RWPE2 (cell line): ENCODE measurements at regions not wholly inside any gene's neighbourhood (a gene's known extent, or its start where the extent isn't known, plus 50 kb on each side); places are given as distances from the start of the nearest gene placed in this dataset.
"Not testable (repeated sequence)": the region's sequence is repeated elsewhere in the genome, so short reads cannot be mapped to it uniquely, and the experiment has no call there.

Experiments used
- ATAC-seq: fragments of 200-7000 bp; cut with Tn5 transposase; 3 replicates; pipeline ENCODE4 v1.9.1; 2021; ENCODE audit warnings: low read depth
- DNase-seq: peaks from one replicate; pipeline ENCODE4 v3.0.0-alpha.2; 2020; ENCODE audit warnings: low spot score
- H3K27ac ChIP-seq: fragments of 450-650 bp; 2 replicates; pipeline ENCODE4 v1.5.1; 2017; ENCODE audit warnings: mild to moderate bottlenecking; ENCODE audit not compliant: poor library complexity, severe bottlenecking
- H3K27me3 ChIP-seq: fragments of 250-450 bp; sonication (Bioruptor Pico); 2 replicates; pipeline ENCODE4 v1.5.1; 2021; ENCODE audit warnings: mild to moderate bottlenecking, moderate library complexity; ENCODE audit not compliant: insufficient read depth, poor library complexity, severe bottlenecking
- H3K36me3 ChIP-seq: fragments of 250-450 bp; sonication (Bioruptor Pico); 2 replicates; pipeline ENCODE4 v1.5.1; 2020; ENCODE audit warnings: low read depth, mild to moderate bottlenecking, moderate library complexity
- H3K4me1 ChIP-seq: fragments of 250-450 bp; sonication (Bioruptor Pico); 2 replicates; pipeline ENCODE4 v1.5.1; 2021; ENCODE audit warnings: mild to moderate bottlenecking, moderate library complexity; ENCODE audit not compliant: insufficient read depth, poor library complexity, severe bottlenecking
- H3K4me3 ChIP-seq: fragments of 250-450 bp; sonication (Bioruptor Pico); 2 replicates; pipeline ENCODE4 v1.5.1; 2021; ENCODE audit warnings: mild to moderate bottlenecking, moderate library complexity; ENCODE audit not compliant: severe bottlenecking
- H3K9me3 ChIP-seq: fragments of 250-450 bp; sonication (Bioruptor Pico); 2 replicates; pipeline ENCODE4 v1.5.1; 2021; ENCODE audit warnings: mild to moderate bottlenecking, moderate library complexity; ENCODE audit not compliant: severe bottlenecking
- TF ChIP-seq, protein P1 (sequence below): fragments of 450-650 bp; IDR thresholded peaks from one replicate; pipeline ENCODE4 v1.5.1; 2017; ENCODE audit warnings: mild to moderate bottlenecking, moderate library complexity; ENCODE audit not compliant: poor library complexity, severe bottlenecking

DNA sequence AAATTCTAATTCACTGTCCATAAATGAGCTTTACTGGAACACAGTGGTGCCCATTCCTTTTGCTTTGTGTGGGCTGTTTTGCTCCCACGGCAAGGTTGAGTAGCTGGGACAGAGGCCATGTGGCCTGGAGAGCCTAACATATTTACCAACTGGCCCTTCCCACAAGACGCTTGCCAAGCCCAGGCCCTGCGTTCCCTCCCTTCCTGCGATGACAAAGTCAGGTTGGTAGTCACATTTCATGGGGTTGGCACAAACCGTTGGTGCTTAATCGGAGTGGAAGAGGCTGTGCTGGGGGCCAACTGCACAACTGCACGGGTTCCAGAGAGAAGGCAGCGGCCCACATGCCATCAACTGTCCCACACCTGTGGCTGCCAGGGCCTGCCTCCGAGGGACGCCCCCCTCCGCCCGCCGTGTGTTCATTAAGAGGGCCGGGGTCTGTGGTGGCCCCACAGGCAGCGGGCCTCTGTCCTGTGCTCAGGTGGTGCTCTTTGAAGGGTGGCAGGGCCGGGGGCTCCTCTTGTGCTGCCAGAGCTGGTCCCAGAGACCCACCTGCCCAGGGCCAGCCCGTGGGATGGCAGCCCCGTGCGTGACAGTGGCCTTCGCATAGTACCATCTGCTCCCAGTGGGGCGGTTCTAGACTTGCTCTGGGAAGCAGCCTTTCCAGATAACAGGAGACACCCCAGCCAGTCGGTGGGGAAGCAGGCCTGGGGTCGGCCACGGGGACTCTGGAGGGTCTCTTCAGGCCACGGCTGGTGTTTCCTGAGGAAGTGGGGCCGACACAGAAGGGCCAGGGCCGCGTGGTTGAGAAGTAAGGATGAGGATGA lies 81.5 kb upstream of the CLDN5 start:
- no peaks in the 10 kb centered on the region for H3K9me3 ChIP-seq
- H3K4me1 ChIP-seq, result peaks cover 19% of the 10 kb centered on the region
- H3K27me3 ChIP-seq, result no peaks in the 10 kb centered on the region
- H3K36me3 ChIP-seq, result no peaks in the 10 kb centered on the region
- DNase-seq, result no peak
- no peak overlapping the region for H3K27ac ChIP-seq
- no peak for ATAC-seq
- TF ChIP-seq, protein P1, sequence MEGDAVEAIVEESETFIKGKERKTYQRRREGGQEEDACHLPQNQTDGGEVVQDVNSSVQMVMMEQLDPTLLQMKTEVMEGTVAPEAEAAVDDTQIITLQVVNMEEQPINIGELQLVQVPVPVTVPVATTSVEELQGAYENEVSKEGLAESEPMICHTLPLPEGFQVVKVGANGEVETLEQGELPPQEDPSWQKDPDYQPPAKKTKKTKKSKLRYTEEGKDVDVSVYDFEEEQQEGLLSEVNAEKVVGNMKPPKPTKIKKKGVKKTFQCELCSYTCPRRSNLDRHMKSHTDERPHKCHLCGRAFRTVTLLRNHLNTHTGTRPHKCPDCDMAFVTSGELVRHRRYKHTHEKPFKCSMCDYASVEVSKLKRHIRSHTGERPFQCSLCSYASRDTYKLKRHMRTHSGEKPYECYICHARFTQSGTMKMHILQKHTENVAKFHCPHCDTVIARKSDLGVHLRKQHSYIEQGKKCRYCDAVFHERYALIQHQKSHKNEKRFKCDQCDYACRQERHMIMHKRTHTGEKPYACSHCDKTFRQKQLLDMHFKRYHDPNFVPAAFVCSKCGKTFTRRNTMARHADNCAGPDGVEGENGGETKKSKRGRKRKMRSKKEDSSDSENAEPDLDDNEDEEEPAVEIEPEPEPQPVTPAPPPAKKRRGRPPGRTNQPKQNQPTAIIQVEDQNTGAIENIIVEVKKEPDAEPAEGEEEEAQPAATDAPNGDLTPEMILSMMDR, result no peak
- no peak overlapping the region for H3K4me3 ChIP-seq

DNA sequence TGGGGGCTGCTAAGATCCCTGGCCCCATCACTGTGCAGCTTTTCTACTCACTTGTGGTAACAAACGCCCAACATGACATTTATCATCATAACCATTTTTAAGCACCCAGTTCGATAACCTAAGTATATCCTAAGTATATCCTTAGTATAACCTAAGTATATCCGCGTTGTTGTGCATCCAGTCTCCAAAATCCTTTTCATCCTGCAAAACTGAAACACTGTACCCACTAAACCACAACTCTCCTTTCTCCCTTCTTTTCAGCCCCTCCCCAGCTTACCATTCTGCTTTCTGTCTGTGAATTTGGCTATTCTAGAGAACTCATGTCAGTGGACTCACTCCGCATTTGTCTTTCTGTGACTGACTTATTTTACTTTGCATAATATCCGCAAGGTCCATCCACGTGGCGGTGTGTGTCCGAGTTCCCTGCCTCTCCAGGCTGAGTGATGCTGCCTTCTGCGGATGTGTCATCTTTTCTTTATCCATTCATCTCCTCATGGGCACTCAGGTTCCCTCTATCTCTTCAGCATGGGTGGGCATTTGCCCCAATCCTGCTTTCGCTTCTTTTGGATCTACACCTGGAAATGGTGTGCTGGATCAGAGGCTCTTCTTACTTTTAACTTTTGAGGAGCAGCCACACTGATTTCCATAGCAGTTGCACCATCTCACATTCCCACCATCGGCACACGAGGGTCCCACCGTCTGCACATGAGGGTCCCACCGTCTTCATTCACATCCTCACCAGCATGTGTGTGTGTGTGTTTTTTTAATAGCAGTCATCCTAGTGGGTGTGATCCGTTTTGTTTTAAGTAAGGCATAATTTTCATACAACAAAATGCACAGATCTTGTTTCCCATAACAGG lies 82.4 kb upstream of the CLDN5 start:
- Histone ChIP-seq H3K27ac (peak overlapping the region; percentile 1), H3K9me3 (no peaks in the 10 kb centered on the region), H3K4me1 (peaks cover 19% of the 10 kb centered on the region), H3K4me3 (no peak overlapping the region), H3K36me3 (no peaks in the 10 kb centered on the region), H3K27me3 (no peaks in the 10 kb centered on the region)
- TF ChIP-seq, protein P1, result no peak
- ATAC-seq, result no peak
- DNase-seq, result no peak

DNA sequence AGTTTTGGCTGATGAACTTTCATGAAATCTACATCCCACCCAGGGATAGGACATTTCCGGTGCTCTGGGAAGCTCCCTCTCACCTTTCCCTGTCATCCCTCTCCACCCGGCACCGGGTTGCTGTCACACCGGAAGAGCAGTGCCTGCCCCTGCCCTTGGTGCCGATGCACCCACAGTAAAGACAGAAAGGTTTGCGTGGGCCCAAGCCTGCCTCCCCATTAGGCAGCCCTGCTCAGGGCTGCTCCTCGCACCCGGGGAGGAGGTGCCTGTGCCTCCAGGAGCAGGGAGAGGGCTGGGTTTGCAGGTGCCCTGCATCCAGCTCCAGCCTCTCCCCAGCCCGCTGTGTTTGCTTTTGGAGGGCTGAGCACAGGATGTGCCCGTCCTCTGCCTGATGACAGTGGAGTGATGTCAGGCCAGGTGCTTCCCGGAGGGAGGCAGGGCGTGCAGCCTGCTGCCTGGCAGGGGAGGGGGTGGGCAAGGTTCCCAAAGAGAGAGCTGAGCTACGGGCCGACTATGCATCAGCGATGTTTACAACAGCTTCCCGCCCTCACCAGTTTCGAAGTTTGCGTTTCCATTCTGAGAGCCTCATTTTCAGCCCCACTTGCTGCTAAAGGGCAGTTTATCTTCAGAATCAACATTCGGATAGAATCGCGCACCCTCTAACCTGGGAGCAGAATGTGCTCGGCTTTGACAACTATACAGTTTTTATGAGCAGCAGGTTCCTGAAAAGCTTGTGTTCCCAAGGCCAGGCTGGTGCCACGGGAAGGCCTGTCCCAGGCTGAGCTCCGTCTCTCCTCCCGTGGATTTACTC lies 83.2 kb upstream of the CLDN5 start:
- TF ChIP-seq, protein P1, result no peak
- peak overlapping the region; percentile 1 for H3K27ac ChIP-seq
- no peaks in the 10 kb centered on the region for H3K27me3 ChIP-seq
- ATAC-seq (peak; percentile 89), DNase-seq (no peak)
- H3K36me3 ChIP-seq, result no peaks in the 10 kb centered on the region
- H3K4me3 ChIP-seq, result no peak overlapping the region
- no peaks in the 10 kb centered on the region for H3K9me3 ChIP-seq
- H3K4me1 ChIP-seq, result peaks cover 19% of the 10 kb centered on the region

DNA sequence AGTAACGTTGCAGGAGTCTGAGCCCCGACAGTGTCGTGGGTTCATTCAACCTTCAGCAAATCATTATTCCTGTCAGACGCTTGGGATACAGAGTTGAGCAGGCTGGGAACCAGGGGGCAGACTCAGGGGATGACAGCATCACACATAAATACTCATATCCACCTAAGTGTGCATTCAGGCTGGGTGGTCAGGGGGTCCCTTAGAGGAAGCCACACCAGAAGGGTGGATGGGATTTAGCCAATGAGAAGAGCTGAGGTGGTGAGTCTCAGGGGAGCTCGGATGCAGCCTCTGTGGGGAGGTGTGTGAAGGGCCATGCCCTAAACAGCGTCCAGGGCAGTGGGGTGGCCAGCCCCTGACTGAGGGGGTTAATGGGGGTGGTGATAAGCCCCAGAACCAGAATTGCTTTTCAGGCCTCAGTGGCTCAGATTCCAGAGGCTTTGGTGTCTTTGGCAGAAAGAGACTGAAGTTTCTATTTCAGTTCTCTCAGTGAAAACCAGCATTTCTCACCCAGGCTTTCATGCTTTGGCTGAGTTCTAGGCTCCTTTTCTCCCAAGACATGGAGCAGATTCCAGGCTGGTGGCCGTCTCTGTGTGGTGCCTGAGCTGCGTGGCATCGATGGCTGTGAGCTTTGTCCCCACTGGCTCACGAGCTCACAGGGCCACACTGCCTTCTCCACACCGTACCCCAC lies 83.9 kb upstream of the CLDN5 start:
- ATAC-seq (no peak), DNase-seq (no peak)
- no peaks in the 10 kb centered on the region for H3K27me3 ChIP-seq
- TF ChIP-seq, protein P1, result no peak
- no peaks in the 10 kb centered on the region for H3K9me3 ChIP-seq
- H3K4me3 ChIP-seq, result no peak overlapping the region
- peak overlapping the region; percentile 1 for H3K27ac ChIP-seq
- H3K4me1 ChIP-seq, result peaks cover 19% of the 10 kb centered on the region
- no peaks in the 10 kb centered on the region for H3K36me3 ChIP-seq

DNA sequence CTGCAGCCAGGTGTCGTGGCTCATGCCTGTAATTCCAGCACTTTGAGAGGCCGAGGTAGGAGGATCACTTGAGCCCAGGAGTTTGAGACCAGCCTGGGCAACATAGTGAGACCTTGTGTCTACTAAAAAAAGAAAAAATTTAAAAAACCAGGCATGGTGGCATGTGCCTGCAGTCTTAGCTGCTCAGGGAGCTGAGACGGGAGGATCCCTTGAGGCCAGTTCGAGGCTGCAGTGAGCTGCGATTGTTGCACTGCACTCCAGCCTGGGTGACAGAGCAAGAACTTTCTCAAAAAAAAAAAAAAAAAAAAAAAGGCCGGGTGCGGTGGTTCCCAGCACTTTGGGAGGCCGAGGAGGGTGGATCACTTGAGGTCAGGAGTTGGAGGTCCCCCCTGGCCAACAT lies 85.5 kb upstream of the CLDN5 start:
- H3K36me3 ChIP-seq, H3K27me3 ChIP-seq, DNase-seq, H3K9me3 ChIP-seq, ATAC-seq, H3K27ac ChIP-seq, H3K4me3 ChIP-seq: not testable (repeated sequence)
- H3K4me1 ChIP-seq, result peaks cover 19% of the 10 kb centered on the region
